GM23248 (cell line): ENCODE measurements at regions not wholly inside any gene's neighbourhood (a gene's known extent, or its start where the extent isn't known, plus 50 kb on each side); places are given as distances from the start of the nearest gene placed in this dataset.

ENCODE experiments used
- EZH2 ChIP-seq: fragments of 200-600 bp; sonication (generic); IDR thresholded peaks from 2 replicates; pipeline ENCODE4 v1.6.1; 2018; ENCODE audit warnings: antibody characterized with exemption, mild to moderate bottlenecking; ENCODE audit not compliant: insufficient read depth, poor library complexity, severe bottlenecking
- EZH2phosphoT487 ChIP-seq: fragments of 200-600 bp; sonication (generic); IDR thresholded peaks from 2 replicates; pipeline ENCODE4 v1.6.1; 2018; ENCODE audit warnings: antibody characterized with exemption, moderate library complexity, mild to moderate bottlenecking, low read depth; ENCODE audit not compliant: insufficient read depth

- no peak for TF ChIP-seq EZH2
- TF ChIP-seq EZH2phosphoT487 = no peak
Observed at GRCh38 chr13:93108111-93108601, 118.5 kb upstream of the GPC6 start.
